A673 (cell line): ENCODE measurements at regions not wholly inside any gene's neighbourhood (a gene's known extent, or its start where the extent isn't known, plus 50 kb on each side); places are given as distances from the start of the nearest gene placed in this dataset.

Source experiments
- BruUV-seq: library from RNA; stranded (reverse); fragments of 400-500 nt; replicated peaks from 2 replicates; lab custom pipeline; 2021; lab: Mats Ljungman, UMichigan
- CTCF ChIA-PET: fragments of 300-600 bp; sonication (Branson Sonifier 250); formaldehyde crosslinking; loops from one replicate; lab custom pipeline; 2022; ENCODE audit warnings: antibody characterized with exemption; lab: Charles Lee
- POLR2A ChIA-PET: fragments of 300-600 bp; sonication (Branson Sonifier 250); formaldehyde crosslinking; loops from one replicate; lab custom pipeline; 2022; ENCODE audit warnings: antibody characterized with exemption; ENCODE audit not compliant: low non-redundant PET; lab: Charles Lee
- DNase-seq: peaks from one replicate; pipeline ENCODE4 v3.0.0-alpha.2; 2015; ENCODE audit warnings: low spot score
- H3K27ac ChIP-seq: fragments of 200-600 bp; sonication (generic); 2 replicates; pipeline ENCODE4 v1.5.1; 2016; ENCODE audit warnings: mixed run types, low read depth, mild to moderate bottlenecking, mixed read lengths, antibody characterized with exemption, low read length; ENCODE audit not compliant: poor library complexity, severe bottlenecking
- H3K27me3 ChIP-seq: fragments of 200-600 bp; sonication (generic); replicated peaks from 2 replicates; pipeline ENCODE4 v1.6.1; 2017; ENCODE audit warnings: mixed run types, low read depth, mild to moderate bottlenecking, mixed read lengths, antibody characterized with exemption, low read length; ENCODE audit not compliant: insufficient read depth, poor library complexity
- H3K36me3 ChIP-seq: fragments of 200-600 bp; sonication (generic); 2 replicates; pipeline ENCODE4 v1.6.1; 2016; ENCODE audit warnings: mixed run types, mild to moderate bottlenecking, mixed read lengths, antibody characterized with exemption, low read length; ENCODE audit not compliant: insufficient read depth, poor library complexity, severe bottlenecking
- H3K4me1 ChIP-seq: fragments of 200-600 bp; sonication (generic); 2 replicates; pipeline ENCODE4 v1.6.1; 2017; ENCODE audit warnings: mixed run types, mild to moderate bottlenecking, mixed read lengths, antibody characterized with exemption, low read length; ENCODE audit not compliant: insufficient read depth, poor library complexity, severe bottlenecking
- H3K4me3 ChIP-seq: fragments of 200-600 bp; sonication (generic); 2 replicates; pipeline ENCODE4 v1.5.1; 2016; ENCODE audit warnings: low read depth, mixed run types, mild to moderate bottlenecking, mixed read lengths, low read length; ENCODE audit not compliant: poor library complexity, severe bottlenecking
- H3K9me3 ChIP-seq: fragments of 200-600 bp; sonication (generic); 2 replicates; pipeline ENCODE4 v1.6.1; 2016; ENCODE audit warnings: mixed run types, low read depth, mild to moderate bottlenecking, mixed read lengths, antibody characterized with exemption, low read length; ENCODE audit not compliant: poor library complexity, severe bottlenecking
- EZH2 ChIP-seq: fragments of 200-600 bp; sonication (generic); IDR thresholded peaks from 2 replicates; pipeline ENCODE4 v1.6.1; 2017; ENCODE audit warnings: borderline replicate concordance, low read depth, mild to moderate bottlenecking, mixed read lengths, antibody characterized with exemption, low read length; ENCODE audit not compliant: poor library complexity, severe bottlenecking
- intact Hi-C: fragments of 100-400 bp; cut with micrococcal nuclease; formaldehyde crosslinking; loops from one replicate; pipeline ENCODE4 v1.10.0; 2022; ENCODE audit not compliant: unreplicated experiment
- TF ChIP-seq, protein P1 (sequence below): fragments of 300-800, 200-600 bp; sonication (generic); conservative IDR thresholded peaks from 2 replicates; pipeline ENCODE4 v1.5.1; 2017; ENCODE audit warnings: low read depth, mild to moderate bottlenecking, antibody characterized with exemption, low read length, moderate library complexity, mixed read lengths

DNA sequence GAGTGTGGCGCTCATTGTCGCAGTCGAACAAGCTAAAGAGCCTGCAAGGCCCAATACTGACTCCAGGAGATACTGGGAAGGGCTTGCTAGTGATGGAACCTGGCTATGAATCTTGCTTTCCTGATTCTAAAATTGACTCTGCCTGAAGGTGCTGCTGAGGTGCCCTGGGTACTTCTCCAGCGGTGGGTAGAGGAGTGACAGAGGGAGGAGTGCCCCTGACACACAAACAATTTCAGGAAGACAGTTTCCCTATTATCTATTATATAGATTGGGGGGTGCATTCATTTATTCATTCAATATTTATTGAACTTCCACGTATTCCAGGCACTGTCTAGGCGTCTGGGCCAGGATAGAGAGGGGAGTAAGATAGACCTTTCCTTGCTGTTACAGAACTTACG is 339.2 kb upstream of the GATB start:
- CTCF ChIA-PET, result no interaction called here

DNA sequence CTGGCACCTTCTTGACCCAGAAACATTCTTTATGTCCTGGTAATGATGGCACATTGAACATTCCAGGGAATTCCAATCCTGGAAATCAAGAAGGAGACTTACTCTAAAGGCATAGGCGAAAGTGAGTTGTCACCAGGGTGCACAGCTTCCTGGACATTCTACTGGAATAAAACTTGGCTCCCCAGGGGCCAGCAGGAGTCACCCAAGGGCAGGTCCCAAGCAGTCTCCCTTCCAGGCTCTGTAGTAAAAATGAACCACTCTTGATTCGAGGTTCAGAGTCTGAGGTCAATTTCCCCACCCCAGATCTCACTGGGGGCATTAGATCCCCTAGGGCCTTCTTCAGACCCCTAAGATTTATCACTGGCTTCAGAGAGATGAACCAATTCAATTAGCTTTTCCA is 338.7 kb upstream of the GATB start:
- Histone ChIP-seq H3K27ac (no peak overlapping the region), H3K36me3 (no peaks in the 10 kb centered on the region), H3K9me3 (no peaks in the 10 kb centered on the region), H3K27me3 (no peaks in the 10 kb centered on the region), H3K4me3 (no peak overlapping the region), H3K4me1 (no peaks in the 10 kb centered on the region)
- ChIA-PET CTCF (no interaction called here), POLR2A (no interaction called here)
- BruUV-seq, result no TSS peak
- intact Hi-C loops, result no loop called here
- no peak for DNase-seq
- no peak for TF ChIP-seq EZH2
- TF ChIP-seq, protein P1, sequence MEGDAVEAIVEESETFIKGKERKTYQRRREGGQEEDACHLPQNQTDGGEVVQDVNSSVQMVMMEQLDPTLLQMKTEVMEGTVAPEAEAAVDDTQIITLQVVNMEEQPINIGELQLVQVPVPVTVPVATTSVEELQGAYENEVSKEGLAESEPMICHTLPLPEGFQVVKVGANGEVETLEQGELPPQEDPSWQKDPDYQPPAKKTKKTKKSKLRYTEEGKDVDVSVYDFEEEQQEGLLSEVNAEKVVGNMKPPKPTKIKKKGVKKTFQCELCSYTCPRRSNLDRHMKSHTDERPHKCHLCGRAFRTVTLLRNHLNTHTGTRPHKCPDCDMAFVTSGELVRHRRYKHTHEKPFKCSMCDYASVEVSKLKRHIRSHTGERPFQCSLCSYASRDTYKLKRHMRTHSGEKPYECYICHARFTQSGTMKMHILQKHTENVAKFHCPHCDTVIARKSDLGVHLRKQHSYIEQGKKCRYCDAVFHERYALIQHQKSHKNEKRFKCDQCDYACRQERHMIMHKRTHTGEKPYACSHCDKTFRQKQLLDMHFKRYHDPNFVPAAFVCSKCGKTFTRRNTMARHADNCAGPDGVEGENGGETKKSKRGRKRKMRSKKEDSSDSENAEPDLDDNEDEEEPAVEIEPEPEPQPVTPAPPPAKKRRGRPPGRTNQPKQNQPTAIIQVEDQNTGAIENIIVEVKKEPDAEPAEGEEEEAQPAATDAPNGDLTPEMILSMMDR, result no peak

More for the DNA sequence above, 339.2 kb upstream of the GATB start:
- POLR2A ChIA-PET, result no interaction called here
- Histone ChIP-seq H3K27ac (no peak overlapping the region), H3K9me3 (no peaks in the 10 kb centered on the region), H3K4me3 (no peak overlapping the region), H3K4me1 (no peaks in the 10 kb centered on the region), H3K27me3 (no peaks in the 10 kb centered on the region), H3K36me3 (no peaks in the 10 kb centered on the region)
- TF ChIP-seq, protein P1, result no peak
- no peak for TF ChIP-seq EZH2
- BruUV-seq, result no TSS peak
- intact Hi-C loops, result no loop called here
- DNase-seq, result no peak

DNA sequence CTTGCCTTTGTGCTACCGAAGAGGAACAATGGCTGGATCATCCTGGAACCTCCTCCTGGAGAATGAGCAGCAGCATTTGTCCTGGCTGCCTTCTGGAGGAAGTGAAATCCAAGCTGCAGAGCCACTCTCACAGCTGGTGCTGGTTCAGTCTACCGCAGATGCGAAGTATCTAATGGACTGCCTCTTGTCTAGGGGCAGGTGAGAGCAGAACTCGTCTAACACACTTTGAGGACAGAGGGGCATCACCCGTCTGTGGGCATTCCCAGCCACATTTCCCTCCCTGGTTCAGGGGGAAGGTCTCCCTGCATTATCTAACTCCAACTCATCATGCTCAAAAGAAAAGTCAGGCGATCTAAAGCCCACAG is 338.2 kb upstream of the GATB start:
- H3K27me3 ChIP-seq, result no peaks in the 10 kb centered on the region
- no peaks in the 10 kb centered on the region for H3K36me3 ChIP-seq
- no peaks in the 10 kb centered on the region for H3K4me1 ChIP-seq
- H3K4me3 ChIP-seq, result no peak overlapping the region
- CTCF ChIA-PET, result no interaction called here
- no peak for TF ChIP-seq EZH2
- TF ChIP-seq, protein P1, result no peak
- H3K9me3 ChIP-seq, result no peaks in the 10 kb centered on the region
- BruUV-seq, result no TSS peak
- POLR2A ChIA-PET, result no interaction called here
- no peak overlapping the region for H3K27ac ChIP-seq
- intact Hi-C loops, result no loop called here
- no peak for DNase-seq
